ENCODE measurements at regions not wholly inside any gene's neighbourhood (a gene's known extent, or its start where the extent isn't known, plus 50 kb on each side); places are given as distances from the start of the nearest gene placed in this dataset.
"Not testable (repeated sequence)": the region's sequence is repeated elsewhere in the genome, so short reads cannot be mapped to it uniquely, and the experiment has no call there.

- DNase-seq = no peak
Measured at GRCh38 chr1:83065952-83066727, 932.8 kb downstream of the TTLL7 start.

DNA sequence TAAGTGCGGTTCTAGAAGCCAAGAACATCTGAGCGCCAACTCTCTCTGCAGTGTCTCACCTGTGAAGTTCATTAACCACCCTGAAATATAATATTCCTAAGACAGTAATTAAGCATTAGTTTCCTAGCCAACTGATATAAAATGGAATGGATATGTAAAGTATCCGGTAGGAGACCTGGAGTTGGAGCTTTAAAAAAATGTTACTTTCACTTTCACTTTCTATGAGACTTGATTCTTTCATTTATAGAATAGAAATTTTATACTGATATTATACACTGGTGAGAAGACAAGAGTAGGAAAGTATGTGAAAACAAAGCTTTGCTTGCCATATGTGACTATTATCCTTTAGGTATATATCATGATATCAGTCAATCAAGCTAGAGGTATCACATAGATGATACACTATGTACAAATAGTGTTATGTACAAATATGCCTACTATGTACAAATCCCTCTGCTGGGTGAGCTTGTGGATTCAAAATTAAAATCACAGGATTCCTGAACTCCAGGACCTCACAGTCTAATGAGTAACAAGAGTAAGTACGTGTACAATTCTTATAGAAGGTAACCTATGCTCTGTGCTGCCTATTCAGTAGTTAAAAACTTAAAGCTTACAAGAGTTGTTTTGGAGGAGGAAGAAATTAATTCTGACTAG lies 934.2 kb downstream of the TTLL7 start:
- DNase-seq = peak in 1 of 2 experiments; percentile 3

DNA sequence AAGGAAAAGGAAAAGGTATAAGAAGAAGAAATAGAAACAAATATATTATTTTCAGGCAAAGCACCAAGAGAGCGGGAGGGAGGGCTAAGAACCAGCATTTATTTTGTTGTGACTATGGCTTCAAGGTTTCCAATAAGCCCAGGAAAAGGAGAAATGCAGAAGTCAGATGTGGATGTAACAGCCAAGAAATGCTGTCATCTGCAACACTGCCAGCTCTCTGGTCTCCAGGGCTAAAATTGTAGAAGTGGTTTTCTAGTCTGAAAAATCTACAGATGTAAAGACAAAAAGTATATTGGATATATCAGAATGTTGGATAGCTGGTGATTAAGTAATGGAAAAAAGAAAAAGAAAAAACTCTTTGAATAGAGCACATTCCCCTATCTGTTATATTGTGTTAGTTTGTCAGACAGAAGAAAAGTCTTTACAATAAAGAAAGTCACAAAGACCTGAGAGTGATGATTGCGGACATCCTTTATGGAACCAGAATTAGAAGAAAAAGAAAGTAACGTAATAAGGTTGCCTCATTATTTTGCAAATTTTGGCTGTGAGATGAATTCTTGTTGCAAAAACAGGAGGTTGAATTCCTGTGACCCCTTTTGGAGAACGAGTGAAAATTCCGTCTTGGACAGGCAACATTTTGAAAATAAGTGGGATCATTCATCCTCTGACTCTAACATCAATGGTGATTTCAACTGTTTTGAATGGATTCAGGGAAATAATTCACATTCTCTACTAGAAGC lies 938.1 kb downstream of the TTLL7 start:
- DNase-seq = peak; percentile 24 to 30

- no peak for DNase-seq
Measured at GRCh38 chr1:83060221-83060620, 938.7 kb downstream of the TTLL7 start.

GRCh38 chr1:83058327-83058726 lies 940.6 kb downstream of the TTLL7 start:
- DNase-seq = no peak

DNA sequence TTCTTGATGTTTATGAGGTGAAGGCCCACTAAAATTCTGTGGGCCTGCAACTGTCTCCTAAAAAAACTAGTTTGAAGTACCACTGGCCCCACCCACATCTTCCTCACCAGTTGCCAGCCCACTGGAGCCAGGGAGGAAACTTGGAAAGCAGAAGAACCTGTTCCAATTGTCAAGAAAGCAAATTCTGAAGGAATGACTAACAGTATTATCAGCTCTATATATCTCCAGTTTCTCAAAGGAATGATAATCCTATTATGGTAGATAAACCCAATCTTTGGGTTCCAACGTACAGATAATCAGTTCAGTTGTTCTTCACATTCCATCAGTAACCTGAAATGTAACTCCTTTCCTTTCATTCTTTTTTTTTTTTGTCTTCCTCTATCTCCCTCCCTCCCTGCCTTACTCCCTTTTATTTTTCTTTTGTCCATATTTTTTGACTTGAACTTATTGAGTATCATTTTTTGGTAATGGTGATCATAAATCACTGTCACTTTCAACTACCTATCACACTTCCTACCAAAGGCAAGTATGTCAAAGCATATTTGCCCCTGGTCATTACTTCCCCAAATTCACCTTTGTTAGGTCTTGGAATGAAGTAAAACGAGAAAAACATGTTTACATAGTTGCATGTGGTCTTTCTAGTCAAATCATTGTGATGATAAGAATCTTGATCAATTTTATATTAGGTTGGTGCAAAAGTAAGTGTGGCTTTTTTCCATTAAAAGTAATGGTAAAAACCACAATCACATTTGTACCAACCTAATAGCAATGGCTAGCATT lies 943.4 kb downstream of the TTLL7 start:
- DNase-seq = no peak

DNA sequence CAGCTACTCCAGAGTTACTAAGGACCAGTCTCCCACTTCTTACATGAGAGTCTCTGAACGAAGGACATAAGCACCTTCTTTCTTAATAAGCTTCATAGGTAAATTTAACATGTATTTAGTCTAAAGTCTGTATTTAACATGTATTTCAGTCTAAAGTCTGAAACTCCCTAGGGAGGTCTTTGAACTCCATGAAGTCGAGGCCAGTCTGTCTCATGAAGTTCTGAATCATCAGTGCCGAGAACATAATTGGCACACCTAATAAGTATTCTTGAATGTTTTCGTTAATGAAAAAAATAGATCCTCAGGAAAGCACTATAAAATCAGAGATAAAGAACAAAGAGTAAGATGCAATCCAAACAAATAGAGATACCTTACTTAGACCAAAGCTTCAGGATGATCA lies 945.5 kb downstream of the TTLL7 start:
- no peak for DNase-seq

DNA sequence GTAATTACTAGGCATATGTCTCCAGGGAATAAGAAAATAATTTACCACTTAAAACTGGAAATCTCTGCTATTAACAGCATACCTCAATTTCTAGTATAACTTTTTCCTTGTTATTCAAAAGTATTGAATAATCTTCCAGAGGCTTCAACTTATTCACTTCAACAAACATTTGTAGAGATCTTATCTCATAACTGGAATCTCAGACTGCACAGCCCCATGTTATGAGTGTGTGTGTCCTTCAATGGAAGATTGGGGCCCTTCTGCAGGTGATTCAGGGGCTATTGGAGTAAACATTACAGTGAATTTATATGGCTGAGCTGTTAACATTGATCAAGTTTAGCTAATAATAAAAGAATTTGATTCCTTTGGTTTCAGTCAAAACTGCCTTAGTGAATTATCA lies 946.1 kb downstream of the TTLL7 start:
- no peak for DNase-seq

- DNase-seq = not testable (repeated sequence)
Measured at GRCh38 chr1:83051053-83051452, 947.9 kb downstream of the TTLL7 start.

DNA sequence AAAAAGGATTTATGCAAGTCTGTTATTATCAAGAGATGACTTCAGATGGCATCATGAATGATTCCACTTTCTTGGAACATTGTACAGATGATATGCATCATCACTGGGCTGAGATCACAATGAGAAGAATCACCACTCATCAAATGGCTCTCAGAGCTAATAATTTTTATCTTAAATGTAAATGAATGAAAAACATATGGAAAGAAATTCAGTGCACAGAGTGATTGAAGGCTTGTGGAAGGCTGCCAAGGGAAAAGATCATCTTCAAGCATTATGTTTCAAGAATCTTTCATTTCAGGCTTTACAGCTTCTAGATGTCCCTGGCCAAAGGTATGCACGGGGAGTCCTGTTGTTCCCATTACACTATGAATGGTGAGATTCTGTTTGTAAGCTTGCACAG lies 955.7 kb downstream of the TTLL7 start:
- no peak for DNase-seq

DNA sequence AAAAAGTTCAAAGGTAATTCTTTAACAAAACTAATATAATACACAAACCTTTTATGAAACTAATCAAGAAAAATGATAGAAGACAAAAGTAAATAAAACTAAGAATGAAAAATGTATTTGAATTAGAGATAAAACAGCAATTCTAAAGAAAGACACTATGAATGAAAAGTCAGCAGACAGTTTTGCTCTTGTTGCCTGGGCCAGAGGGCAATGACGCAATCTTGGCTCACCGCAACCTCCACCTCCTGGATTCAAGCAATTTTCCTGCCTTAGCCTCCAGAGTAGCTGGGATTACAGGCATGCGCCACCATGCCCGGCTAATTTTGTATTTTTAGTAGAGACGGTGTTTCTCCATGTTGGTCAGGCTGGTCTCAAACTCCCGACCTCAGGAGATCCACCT lies 959.8 kb downstream of the TTLL7 start:
- DNase-seq = not testable (repeated sequence)

DNA sequence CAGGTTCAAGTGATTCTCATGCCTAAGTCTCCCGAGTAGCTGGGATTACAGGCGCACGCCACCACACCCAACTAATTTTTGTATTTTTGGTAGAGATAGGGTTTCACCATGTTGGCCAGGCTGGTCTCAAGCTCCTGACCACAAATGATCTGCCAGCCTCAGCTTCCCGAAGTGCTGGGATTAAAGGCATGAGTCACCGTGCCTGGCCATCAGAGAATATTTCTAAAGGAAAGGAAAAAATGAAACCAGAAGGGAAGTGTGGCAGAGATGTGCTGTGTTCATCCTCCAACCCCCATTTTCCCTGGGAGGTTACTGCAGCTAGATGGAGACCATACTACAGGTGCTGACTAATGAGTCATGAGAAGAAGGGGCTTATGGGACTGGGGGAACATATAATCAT lies 964.1 kb downstream of the TTLL7 start:
- no peak for DNase-seq

DNA sequence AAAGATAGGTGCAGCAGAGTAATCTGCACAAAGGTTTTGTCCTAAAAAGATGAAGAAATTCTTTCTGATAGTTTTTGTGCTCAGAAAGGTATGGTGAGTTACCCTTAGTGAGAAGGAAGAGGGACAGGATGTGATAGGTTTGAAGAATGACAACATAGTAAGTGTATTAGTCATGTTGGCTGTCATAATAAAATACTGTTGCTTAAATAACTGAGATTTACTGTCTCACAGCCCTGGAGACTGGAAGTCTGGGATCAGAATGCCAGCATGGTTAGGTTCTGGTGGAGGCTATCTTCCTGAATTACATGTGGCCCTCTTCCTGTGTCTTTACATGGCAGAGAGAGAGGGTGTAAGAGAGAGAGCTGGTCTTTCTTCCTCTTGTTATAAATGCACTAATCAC lies 965.2 kb downstream of the TTLL7 start:
- DNase-seq = no peak

- DNase-seq = no peak
Measured at GRCh38 chr1:83029916-83030315, 969.0 kb downstream of the TTLL7 start.

DNA sequence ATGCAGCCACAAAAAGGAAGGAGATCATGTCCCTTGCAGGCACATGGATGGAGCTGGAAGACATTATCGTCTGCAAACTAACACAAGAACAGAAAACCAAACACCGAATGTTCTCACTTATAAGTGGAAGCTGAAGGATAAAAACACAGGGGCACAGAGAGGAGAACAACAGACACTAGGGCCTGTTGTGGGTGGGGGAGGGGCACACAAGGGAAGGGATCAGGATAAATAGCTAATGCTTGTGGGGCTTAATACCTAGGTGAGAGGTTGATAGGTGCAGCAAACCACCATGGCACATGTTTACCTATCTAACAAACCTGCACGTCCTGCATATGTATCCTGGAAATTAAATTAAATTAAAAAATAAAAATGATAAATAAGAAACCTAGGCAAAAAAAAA lies 969.9 kb downstream of the TTLL7 start:
- no peak for DNase-seq

DNA sequence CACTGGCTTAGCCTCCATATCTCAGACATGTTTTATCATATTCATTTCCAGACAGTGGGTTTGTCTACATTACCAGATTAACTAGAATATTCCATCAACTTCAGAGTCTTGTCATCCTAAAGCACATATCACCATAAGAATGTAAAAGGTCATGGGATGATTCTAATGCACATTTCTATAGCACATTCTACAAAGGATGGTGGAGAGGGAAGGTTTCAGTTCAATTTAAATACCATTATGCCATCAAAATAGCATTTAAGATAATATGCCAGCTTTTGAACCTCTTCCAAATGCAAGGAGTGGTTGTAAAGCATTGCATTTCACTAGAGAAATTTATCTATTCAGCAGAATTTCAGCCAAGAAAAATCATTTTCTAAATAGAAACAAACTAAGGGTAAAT lies 970.5 kb downstream of the TTLL7 start:
- no peak for DNase-seq

GRCh38 chr1:83027511-83027910 lies 971.4 kb downstream of the TTLL7 start:
- DNase-seq = no peak

DNA sequence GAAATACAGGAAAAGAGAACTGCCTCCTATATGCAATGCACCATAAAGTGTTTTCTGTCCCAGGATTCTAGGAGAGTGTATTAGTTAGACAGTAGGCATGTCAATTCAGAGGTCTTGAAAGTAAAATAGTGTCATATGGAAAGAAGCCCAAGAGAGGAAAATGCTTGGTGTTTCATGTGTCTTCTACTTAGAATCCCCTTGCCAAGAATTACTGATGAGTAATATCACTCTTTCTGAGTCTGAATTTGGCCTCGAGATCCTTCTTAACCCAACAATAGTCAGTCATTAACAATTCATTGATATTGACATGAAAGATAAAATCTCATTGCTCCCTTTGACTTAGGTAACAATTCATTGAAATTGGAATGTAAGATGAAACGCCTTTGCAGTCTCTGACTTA lies 972.2 kb downstream of the TTLL7 start:
- no peak for DNase-seq

- DNase-seq = no peak
Measured at GRCh38 chr1:83024251-83024767, 974.6 kb downstream of the TTLL7 start.

DNA sequence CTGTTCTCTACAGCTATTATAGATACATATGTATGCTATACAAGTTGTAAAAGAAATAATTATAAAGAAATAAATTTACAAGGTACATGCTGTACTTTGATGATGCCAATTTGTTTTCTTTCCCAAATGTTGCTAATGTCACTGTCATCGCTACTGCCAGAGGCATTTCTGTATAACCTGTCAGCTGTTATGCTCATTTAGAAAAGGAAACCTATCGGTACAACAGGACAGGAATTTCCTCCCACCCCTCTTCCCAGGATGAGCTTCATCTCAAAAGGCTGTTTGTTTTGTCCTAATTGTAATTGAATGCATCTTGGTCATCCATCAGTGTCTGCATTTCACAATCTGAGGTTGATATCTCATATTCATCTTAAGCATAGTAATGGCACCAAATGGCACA lies 975.7 kb downstream of the TTLL7 start:
- DNase-seq = no peak

- no peak for DNase-seq
Measured at GRCh38 chr1:83022206-83022605, 976.7 kb downstream of the TTLL7 start.

GRCh38 chr1:83017701-83018100 lies 981.2 kb downstream of the TTLL7 start:
- no peak for DNase-seq

DNA sequence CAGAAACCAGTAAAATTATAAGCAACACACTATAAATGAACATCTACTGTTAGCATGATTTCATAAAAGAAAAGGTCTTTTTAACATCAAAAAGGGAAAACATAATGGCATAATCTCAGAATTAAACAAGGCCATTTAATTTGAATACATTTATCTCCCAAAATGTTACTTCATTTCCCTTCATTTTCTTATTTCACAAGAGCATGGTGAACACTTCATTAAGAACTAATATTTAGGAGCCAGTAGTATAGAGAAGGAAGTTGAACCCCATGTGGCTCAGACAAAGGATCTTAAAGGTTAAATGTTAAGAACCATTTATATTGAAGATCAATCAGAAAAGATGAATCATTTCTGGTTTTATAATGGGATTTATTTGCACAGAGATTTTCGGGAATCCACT lies 981.7 kb downstream of the TTLL7 start:
- DNase-seq = no peak

All from Kasumi-1 (cell line).